ENCODE measurements at regions not wholly inside any gene's neighbourhood (a gene's known extent, or its start where the extent isn't known, plus 50 kb on each side); places are given as distances from the start of the nearest gene placed in this dataset.

GRCh38 chr2:133723133-133723532, 154.9 kb upstream of the NCKAP5 start:
- DNase-seq, result no peak

DNA sequence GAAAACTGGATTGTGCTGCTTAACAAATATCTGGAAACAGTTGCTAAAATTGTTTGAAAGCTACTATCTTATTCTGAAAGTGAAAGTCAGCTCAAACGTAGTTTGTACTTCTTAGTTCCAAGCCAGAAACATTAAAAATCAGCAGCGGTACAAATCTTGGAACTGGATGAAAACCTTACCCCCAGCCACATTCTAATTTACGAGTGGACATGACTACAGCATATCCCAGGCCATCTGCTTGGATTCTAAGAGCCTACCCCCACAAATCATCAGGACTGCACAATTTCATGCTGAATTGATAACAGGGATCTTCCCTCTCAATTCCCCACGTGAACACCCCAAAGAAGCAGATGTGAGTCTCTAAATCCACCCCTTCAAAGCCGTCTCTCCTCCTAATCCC, 158.7 kb upstream of the NCKAP5 start:
- no peak for DNase-seq

GRCh38 chr2:133732059-133732458, 163.8 kb upstream of the NCKAP5 start:
- no peak for DNase-seq

DNA sequence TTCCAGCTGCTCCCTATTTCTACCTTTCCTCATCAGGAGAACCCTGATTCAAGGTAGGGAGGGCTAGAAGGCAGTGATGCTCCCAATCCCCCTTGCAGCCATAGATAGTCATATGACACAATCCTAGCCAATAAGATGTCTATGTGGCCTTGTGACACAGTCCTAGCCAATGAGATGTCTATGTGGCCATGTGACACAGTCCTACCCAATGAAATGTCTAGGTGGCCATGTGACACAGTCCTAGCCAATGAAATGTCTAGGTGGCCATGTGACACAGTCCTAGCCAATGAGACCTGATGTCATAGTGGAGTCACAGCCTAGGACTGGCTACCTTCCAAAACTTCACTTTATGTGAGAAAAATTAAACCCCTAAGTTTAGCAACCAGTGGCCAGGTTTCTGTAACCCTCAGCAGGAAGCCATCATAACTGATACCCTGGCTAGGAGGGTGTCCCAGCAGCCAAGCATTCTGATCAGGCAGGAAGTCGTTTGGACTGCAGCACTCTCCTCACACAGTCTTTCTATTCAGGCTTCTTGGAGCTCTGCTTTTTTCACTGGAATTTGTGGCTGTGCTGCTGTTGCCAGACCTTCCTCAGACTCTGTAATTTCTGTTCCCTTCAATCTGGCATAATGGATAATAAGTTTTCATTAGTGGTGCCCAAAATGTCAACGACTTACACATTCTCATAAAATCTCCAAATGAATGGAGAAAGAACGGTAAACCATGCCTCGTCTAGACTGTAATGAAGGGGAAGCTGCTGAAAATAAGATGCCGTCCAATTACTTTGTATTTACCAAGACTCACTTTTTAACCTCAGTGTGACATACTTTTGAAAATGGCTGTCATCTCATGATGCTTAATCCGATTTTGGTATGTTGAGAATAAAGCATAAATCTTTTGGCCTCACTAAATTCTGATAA, 165.0 kb upstream of the NCKAP5 start:
- no peak for DNase-seq

DNA sequence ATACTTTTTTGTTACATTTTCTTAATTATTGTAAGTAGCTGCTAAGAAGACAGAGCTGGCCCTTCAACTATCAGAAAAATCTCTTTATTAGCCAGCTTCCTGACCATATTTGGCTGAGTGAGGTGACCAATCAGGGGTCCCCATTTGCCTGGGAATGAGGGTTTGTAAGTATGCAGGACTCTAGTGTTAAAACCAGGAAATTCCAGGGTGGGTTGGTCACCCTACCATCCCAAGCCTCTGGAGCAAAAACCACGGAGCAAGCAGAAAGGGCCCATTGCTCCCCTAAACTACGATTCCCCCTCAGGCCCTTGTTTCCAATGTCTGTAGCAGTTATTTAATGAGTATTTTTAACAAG, 165.6 kb upstream of the NCKAP5 start:
- DNase-seq, result no peak

- no peak for DNase-seq
These were observed 166.6 kb upstream of the NCKAP5 start for GRCh38 chr2:133734716-133735495.

GRCh38 chr2:133736674-133737073, 168.4 kb upstream of the NCKAP5 start:
- no peak for DNase-seq

- no peak for DNase-seq
These were observed 169.2 kb upstream of the NCKAP5 start for GRCh38 chr2:133737242-133737993.

- no peak for DNase-seq
These were observed 170.8 kb upstream of the NCKAP5 start for GRCh38 chr2:133739039-133739438.

- no peak for DNase-seq
These were observed 172.2 kb upstream of the NCKAP5 start for GRCh38 chr2:133740500-133740899.

DNA sequence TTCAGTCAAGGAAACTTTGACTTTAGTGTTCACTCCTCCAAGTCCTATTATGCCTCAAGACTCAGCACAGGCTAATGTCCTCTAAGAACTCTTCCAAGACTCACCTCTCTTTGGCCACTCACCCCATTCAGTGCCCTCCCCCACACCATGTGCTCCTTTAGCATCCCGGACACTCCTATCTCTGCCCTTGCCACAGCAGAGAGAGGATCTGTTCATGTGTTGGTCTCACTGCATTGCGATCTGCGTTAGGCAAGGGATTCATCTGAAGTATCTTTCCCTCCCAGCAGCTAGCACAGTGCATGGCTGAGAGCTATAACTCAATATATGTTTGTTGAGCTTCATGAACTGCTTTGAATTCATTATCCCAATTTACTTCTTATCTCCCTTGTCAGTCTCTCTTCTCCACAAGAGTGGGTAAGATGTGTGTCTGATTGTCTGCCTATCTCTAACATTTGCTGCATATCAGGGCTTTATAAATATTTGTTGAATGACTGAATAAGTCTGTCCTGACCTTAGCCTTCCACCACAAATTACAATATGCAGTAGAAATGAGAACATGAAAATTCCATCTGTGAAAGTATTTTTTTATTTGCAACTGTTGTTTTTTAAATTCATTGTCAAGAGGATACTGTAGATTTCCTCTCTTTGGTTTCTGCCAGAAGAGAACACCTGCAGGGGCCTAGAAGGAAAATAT, 179.9 kb upstream of the NCKAP5 start:
- DNase-seq, result no peak

GRCh38 chr2:133753665-133754064, 185.4 kb upstream of the NCKAP5 start:
- no peak for DNase-seq

- DNase-seq, result no peak
These were observed 187.4 kb upstream of the NCKAP5 start for GRCh38 chr2:133755480-133756300.

- DNase-seq, result no peak
These were observed 188.6 kb upstream of the NCKAP5 start for GRCh38 chr2:133756833-133757232.

GRCh38 chr2:133760376-133760775, 192.1 kb upstream of the NCKAP5 start:
- no peak for DNase-seq

DNA sequence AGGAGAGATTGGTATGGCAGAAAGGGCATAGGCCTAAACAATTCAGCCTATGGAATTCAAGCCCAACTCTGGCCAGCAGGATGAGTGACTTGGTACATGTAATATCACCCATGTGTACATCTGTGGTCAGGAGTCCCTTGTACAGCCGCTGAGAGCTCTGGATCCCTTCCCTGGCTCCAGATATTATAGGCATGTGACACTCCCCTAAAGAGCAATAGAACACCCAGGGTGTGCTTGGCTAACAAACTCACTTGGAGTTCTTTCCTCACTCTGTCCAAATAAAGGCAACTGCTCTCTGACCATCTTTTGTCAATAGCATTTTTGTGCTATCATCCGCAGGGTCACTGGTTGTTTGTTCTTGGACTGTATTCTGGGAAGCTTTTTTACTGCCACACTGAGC, 197.4 kb upstream of the NCKAP5 start:
- DNase-seq, result no peak

- DNase-seq, result no peak
These were observed 198.0 kb upstream of the NCKAP5 start for GRCh38 chr2:133766164-133766832.

DNA sequence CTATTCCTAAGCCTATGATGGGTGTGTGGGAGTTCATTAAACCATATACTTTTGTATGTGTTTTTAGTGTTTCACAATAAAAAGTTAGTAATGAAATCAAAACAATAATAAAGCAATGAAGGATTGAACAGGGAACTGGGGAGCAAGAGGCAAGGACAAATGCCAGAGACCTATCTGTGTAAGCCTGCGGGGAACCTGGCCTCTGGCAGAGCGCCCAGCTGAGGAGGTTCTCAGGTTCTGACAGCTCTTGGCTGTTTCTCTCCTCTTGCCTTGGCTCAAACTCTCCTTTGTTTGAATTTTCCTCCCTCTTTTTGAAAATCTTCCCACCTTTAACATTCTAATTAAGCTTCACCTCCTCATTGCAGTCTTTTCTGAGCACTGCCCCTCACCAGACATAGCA, 200.0 kb upstream of the NCKAP5 start:
- no peak for DNase-seq

DNA sequence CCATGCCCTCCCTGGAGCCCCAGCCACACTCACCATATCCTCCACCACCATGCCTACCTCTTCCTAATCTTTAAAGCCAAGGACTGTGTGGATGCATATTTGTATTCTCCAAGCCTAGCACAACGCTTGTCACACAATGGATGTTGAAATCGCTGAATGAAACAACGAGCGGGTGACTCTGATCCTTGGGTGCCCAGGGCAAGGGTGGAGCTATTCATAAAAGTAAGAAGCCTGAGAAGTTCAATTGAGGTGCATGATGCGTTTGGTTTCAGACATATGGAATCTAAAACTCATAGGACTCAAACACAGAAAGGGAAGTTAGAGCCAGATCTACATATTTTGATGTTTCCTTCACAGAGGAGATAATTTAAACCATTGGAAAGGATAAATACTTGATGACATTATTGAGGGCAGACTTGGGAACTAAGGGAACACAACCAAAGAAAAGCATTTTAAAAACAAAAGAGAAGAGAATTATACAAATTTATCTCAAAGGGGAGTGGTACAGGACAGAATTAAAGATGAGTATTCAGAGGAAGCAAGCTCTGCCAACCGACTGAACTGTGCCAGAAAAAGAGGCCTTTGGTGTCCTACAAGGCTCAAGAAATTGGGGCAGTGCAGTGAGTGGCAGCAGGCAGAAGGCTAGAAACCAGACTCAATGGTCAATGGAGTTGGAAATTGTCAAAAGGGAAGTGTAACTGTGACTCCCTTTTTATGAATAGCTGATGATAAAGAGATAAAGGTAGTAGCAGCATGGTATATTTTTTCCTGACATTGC, 200.6 kb upstream of the NCKAP5 start:
- no peak for DNase-seq

- no peak for DNase-seq
These were observed 205.8 kb upstream of the NCKAP5 start for GRCh38 chr2:133773854-133774653.

Data from GDM1 (cell line).